ELF-1 (cell line): ENCODE measurements at regions not wholly inside any gene's neighbourhood (a gene's known extent, or its start where the extent isn't known, plus 50 kb on each side); places are given as distances from the start of the nearest gene placed in this dataset.
"Not testable (repeated sequence)": the region's sequence is repeated elsewhere in the genome, so short reads cannot be mapped to it uniquely, and the experiment has no call there.

Experiments
- DNase-seq: peaks from one replicate; pipeline ENCODE4 v3.0.0-alpha.2; 2016; ENCODE audit warnings: low read depth, low spot score

- DNase-seq = no peak
Measured at GRCh38 chr3:106840319-106840718, 536.9 kb upstream of the CCDC54 start.

GRCh38 chr3:106842151-106842550 is 535.1 kb upstream of the CCDC54 start:
- DNase-seq = no peak

- DNase-seq = no peak
Measured at GRCh38 chr3:106844638-106845037, 532.6 kb upstream of the CCDC54 start.

- no peak for DNase-seq
Measured at GRCh38 chr3:106848099-106848498, 529.1 kb upstream of the CCDC54 start.

GRCh38 chr3:106850437-106850836 is 526.8 kb upstream of the CCDC54 start:
- DNase-seq = no peak

- not testable (repeated sequence) for DNase-seq
Measured at GRCh38 chr3:106858321-106858720, 518.9 kb upstream of the CCDC54 start.

GRCh38 chr3:106860182-106860581 is 517.1 kb upstream of the CCDC54 start:
- no peak for DNase-seq

GRCh38 chr3:106862067-106862466 is 515.2 kb upstream of the CCDC54 start:
- no peak for DNase-seq

- DNase-seq = no peak
Measured at GRCh38 chr3:106877627-106878026, 499.6 kb upstream of the CCDC54 start.

- DNase-seq = peak; percentile 13
Measured at GRCh38 chr3:106880206-106880605, 497.0 kb upstream of the CCDC54 start.

GRCh38 chr3:106881186-106881585 is 496.1 kb upstream of the CCDC54 start:
- DNase-seq = no peak

- DNase-seq = no peak
Measured at GRCh38 chr3:106882297-106882696, 494.9 kb upstream of the CCDC54 start.

- no peak for DNase-seq
Measured at GRCh38 chr3:106906074-106906473, 471.2 kb upstream of the CCDC54 start.

- no peak for DNase-seq
Measured at GRCh38 chr3:106908181-106908938, 468.9 kb upstream of the CCDC54 start.

- DNase-seq = peak; percentile 92
Measured at GRCh38 chr3:106913111-106913698, 464.0 kb upstream of the CCDC54 start.

- peak; percentile 2 for DNase-seq
Measured at GRCh38 chr3:106913966-106914365, 463.3 kb upstream of the CCDC54 start.

GRCh38 chr3:106920609-106921008 is 456.6 kb upstream of the CCDC54 start:
- no peak for DNase-seq

- no peak for DNase-seq
Measured at GRCh38 chr3:106929081-106929480, 448.2 kb upstream of the CCDC54 start.

- DNase-seq = no peak
Measured at GRCh38 chr3:106930086-106930485, 447.2 kb upstream of the CCDC54 start.

- DNase-seq = no peak
Measured at GRCh38 chr3:106931904-106932303, 445.3 kb upstream of the CCDC54 start.

GRCh38 chr3:106936337-106936736 is 440.9 kb upstream of the CCDC54 start:
- DNase-seq = peak; percentile 3

GRCh38 chr3:106942051-106942450 is 435.2 kb upstream of the CCDC54 start:
- no peak for DNase-seq

GRCh38 chr3:106943071-106943470 is 434.2 kb upstream of the CCDC54 start:
- DNase-seq = no peak
